Left lung (tissue), 4 donors: ENCODE measurements at regions not wholly inside any gene's neighbourhood (a gene's known extent, or its start where the extent isn't known, plus 50 kb on each side); places are given as distances from the start of the nearest gene placed in this dataset.

ENCODE experiments used
- ATAC-seq: fragments of 200-7000 bp; cut with Tn5 transposase; one replicate; pipeline ENCODE4 v1.9.1; 2020; ENCODE audit warnings: moderate library complexity
- DNase-seq, 4 donors: peaks; one replicate each; pipeline ENCODE4 v3.0.0-alpha.2; 2013 to 2020
- H3K27ac ChIP-seq, 2 donors: fragments of 200-600 bp; sonication (generic) in 1 of 2; one replicate each; pipeline versions ENCODE4 v1.5.0 to v1.8.0; 2020 to 2021
- H3K27me3 ChIP-seq, 2 donors: fragments of 200-600 bp; sonication (generic) in 1 of 2; one replicate each; pipeline versions ENCODE4 v1.5.0 to v1.8.0; 2020 to 2021
- H3K36me3 ChIP-seq, 2 donors: fragments of 200-600 bp; sonication (generic) in 1 of 2; one replicate each; pipeline versions ENCODE4 v1.5.0 to v1.8.0; 2020 to 2021
- H3K4me1 ChIP-seq, 2 donors: fragments of 200-600 bp; one replicate each; pipeline ENCODE4 v1.8.0; 2021
- H3K4me3 ChIP-seq, 2 donors: fragments of 200-600 bp; sonication (generic) in 1 of 2; one replicate each; pipeline versions ENCODE4 v1.5.0 to v1.8.0; 2020 to 2021; ENCODE audit warnings: mild to moderate bottlenecking in 1 of 2
- H3K9me3 ChIP-seq, 2 donors: fragments of 200-600 bp; sonication (generic) in 1 of 2; one replicate each; pipeline versions ENCODE4 v1.5.0 to v1.8.0; 2020 to 2021
- intact Hi-C, 2 donors: fragments of 100-400 bp; cut with DNase I; formaldehyde crosslinking; loops; one replicate each; pipeline versions ENCODE4 v1.11.2 to v1.14.2; 2022
- TF ChIP-seq, protein P1 (sequence below), 2 donors: fragments of 200-600 bp; sonication (generic) in 1 of 2; IDR thresholded peaks; one replicate each; pipeline versions ENCODE4 v1.5.0 to v1.8.0; 2021; ENCODE audit warnings: antibody characterized with exemption in 2 of 2
- donor health status: DM: no; HTN: yes; CAD: no.
- donor health status: DM: no; HTN: no; CAD: no.

DNA sequence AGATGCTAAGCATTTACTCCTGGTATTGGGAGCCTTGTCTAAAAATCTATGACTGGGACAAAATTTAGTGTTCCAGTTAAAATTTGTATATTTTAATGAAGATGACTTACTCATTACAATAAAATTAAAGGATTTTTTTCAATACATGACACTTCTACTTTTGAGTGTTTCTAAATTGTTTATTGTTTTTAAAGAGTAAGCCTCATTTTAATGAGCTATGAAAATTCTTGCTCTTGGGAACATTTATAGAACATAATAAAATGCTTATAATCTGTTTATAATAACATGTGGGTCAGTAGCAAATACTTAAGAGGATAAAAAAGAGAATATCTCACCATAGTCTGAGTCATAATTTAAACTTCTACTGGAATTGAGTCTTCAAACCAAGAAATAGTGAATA is 149.5 kb downstream of the PLCE1 start:
- TF ChIP-seq, protein P1, sequence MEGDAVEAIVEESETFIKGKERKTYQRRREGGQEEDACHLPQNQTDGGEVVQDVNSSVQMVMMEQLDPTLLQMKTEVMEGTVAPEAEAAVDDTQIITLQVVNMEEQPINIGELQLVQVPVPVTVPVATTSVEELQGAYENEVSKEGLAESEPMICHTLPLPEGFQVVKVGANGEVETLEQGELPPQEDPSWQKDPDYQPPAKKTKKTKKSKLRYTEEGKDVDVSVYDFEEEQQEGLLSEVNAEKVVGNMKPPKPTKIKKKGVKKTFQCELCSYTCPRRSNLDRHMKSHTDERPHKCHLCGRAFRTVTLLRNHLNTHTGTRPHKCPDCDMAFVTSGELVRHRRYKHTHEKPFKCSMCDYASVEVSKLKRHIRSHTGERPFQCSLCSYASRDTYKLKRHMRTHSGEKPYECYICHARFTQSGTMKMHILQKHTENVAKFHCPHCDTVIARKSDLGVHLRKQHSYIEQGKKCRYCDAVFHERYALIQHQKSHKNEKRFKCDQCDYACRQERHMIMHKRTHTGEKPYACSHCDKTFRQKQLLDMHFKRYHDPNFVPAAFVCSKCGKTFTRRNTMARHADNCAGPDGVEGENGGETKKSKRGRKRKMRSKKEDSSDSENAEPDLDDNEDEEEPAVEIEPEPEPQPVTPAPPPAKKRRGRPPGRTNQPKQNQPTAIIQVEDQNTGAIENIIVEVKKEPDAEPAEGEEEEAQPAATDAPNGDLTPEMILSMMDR (IDR thresholded peaks at IDR 0.05) = no peak
- intact Hi-C loops = no loop called here
- H3K4me1 ChIP-seq = no peaks in the 10 kb centered on the region

DNA sequence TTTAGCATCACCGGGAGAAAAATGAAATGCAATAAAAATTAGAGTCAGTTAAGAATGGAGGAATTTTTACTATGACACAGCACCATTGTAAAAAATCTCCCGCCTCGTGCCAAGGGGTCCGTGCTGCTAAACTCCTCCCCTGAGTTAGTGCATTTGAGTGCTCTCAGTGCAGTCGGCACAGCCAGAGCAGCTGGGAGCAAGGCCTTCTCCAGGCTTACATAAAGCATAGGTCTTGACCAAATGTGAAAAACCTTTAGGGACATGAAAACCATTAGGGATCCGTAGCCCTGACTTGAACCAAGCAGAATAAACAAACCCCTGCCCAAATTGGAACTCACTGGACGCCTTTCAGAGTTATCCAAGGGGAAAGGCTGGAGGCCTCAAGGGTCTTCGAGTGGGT is 152.6 kb downstream of the PLCE1 start:
- Histone ChIP-seq H3K4me1 (no peaks in the 10 kb centered on the region), H3K9me3 (peaks cover 0 to 5% of the 10 kb centered on the region in 2 donors), H3K36me3 (no peaks in the 10 kb centered on the region), H3K27me3 (no peaks in the 10 kb centered on the region), H3K4me3 (no peak overlapping the region), H3K27ac (no peak overlapping the region)
- ATAC-seq (no peak), DNase-seq (no peak)
- TF ChIP-seq, protein P1 (IDR thresholded peaks at IDR 0.05) = no peak
- intact Hi-C loops = no loop called here

More for the DNA sequence above, 149.5 kb downstream of the PLCE1 start:
- DNase-seq (peak in 1 of 4 donors; percentile 23), ATAC-seq (no peak)
- no peak overlapping the region for H3K27ac ChIP-seq
- H3K27me3 ChIP-seq = no peaks in the 10 kb centered on the region
- H3K36me3 ChIP-seq = no peaks in the 10 kb centered on the region
- no peak overlapping the region for H3K4me3 ChIP-seq
- peaks cover 0 to 5% of the 10 kb centered on the region in 2 donors for H3K9me3 ChIP-seq

DNA sequence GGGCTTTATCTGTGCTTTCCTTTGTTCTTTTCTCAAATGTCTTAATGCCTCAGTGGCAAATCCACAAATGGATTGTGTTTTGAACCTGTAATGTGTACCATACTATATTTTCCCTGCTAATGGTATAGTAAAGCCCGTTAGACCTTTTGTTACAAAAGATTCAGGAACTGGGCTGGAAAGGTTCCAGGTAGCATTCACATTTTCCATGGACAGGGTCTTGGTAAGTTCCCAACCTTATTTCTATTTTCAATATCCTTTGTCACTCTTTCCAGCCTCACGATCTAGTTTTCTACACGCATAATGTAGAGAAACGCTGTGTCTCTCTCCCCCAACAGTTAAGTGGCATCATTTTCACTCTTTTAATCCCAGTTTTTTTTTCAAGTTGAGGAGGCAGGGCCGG is 153.0 kb downstream of the PLCE1 start:
- TF ChIP-seq, protein P1 (IDR thresholded peaks at IDR 0.05) = no peak
- H3K27ac ChIP-seq = no peak overlapping the region
- no peaks in the 10 kb centered on the region for H3K36me3 ChIP-seq
- DNase-seq = no peak
- H3K9me3 ChIP-seq = peaks cover 0 to 5% of the 10 kb centered on the region in 2 donors
- no peak for ATAC-seq
- H3K4me1 ChIP-seq = no peaks in the 10 kb centered on the region
- intact Hi-C loops = no loop called here
- H3K27me3 ChIP-seq = no peaks in the 10 kb centered on the region
- no peak overlapping the region for H3K4me3 ChIP-seq

DNA sequence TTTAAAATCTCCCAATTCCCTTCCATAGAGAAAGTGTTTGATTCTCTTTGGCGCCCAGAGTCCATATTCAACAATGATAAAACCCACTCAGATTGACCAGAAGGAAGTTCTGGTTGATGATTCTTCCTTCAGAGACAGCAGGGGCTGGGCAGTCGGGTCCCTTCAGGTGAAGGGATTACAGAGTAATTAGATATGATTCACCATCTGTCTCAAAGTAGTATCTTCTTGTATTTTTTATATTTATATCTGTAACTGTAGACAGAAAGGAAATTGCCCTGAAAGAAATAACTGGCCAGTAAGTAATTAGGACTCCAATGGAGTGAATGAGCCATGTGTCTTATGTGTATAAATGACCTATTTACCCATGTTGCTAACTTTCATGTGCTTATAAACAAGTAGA is 156.0 kb downstream of the PLCE1 start:
- no peaks in the 10 kb centered on the region for H3K36me3 ChIP-seq
- H3K27ac ChIP-seq = no peak overlapping the region
- H3K4me1 ChIP-seq = no peaks in the 10 kb centered on the region
- no peak overlapping the region for H3K4me3 ChIP-seq
- H3K27me3 ChIP-seq = no peaks in the 10 kb centered on the region
- TF ChIP-seq, protein P1 (IDR thresholded peaks at IDR 0.05) = no peak
- peaks cover 0 to 5% of the 10 kb centered on the region in 2 donors for H3K9me3 ChIP-seq
- DNase-seq = no peak
- no peak for ATAC-seq
- intact Hi-C loops = no loop called here

DNA sequence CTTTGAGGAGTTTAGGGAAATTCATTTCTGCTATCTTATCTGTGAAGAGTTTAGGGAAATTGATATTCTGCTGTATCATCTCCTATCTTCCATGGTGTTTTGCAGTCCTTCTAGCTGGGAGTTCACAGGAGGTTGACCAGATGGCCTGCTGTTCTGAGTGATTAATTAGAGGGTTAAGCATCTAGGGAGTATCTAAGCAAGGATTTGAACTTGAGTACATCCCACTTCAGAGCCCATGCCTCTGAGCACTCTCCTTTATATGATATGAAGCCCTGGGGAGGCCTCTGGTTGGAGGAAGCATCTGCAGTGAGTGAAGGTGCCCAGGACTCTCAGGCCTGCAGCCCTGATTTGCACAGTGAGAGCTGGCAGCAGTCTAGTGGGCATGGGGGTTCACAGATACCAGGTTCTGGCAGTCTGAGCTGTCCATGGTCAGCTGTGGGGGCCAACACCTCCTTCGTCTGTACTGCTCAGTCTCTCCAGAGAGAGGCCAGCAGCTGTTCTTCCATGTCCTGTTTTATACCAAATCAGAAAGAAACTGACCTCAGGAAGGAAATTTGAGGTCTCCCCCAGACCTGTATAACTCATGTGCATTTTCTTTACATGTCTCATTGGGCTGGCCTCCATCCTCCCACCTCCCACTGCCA is 156.9 kb downstream of the PLCE1 start:
- H3K4me1 ChIP-seq = no peaks in the 10 kb centered on the region
- H3K27me3 ChIP-seq = no peaks in the 10 kb centered on the region
- ATAC-seq = no peak
- intact Hi-C loops = no loop called here
- H3K4me3 ChIP-seq = no peak overlapping the region
- no peak for DNase-seq
- TF ChIP-seq, protein P1 (IDR thresholded peaks at IDR 0.05) = no peak
- H3K9me3 ChIP-seq = peaks cover 0 to 5% of the 10 kb centered on the region in 2 donors
- no peak overlapping the region for H3K27ac ChIP-seq
- H3K36me3 ChIP-seq = no peaks in the 10 kb centered on the region
